ENCODE measurements at regions not wholly inside any gene's neighbourhood (a gene's known extent, or its start where the extent isn't known, plus 50 kb on each side); places are given as distances from the start of the nearest gene placed in this dataset.

DNA sequence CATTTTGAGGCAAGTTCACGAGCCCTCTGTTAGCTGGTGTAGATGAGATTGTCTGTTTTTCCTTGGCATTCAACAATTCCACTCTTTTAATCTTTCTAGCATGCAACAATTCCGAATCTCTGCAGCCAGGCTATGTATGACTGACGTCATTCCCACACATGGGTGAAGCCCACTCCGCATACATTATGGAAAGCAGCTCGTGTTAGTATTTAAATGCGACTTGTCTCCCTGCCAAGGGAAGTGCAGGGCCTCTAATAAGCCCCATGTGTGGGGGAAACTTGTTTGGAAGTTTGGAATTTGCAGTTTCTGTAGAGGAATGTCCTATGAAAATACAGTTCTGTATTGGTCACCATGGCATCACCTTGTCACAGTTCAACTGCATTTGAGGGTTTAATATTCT, 146.0 kb upstream of the FBXL7 start:
- ATAC-seq (no peak), DNase-seq (no peak)
- Histone ChIP-seq H3K36me3 (ENCODE audit: insufficient read depth in 1 of 2, low read depth in 1 of 2) (no peaks in the 10 kb centered on the region), H3K27me3 (ENCODE audit: insufficient read depth in 3 of 3, low read length in 2 of 3) (peaks cover 0 to 4% (median 0%) of the 10 kb centered on the region in 3 donors), H3K9me3 (no peaks in the 10 kb centered on the region), H3K4me1 (no peaks in the 10 kb centered on the region), H3K27ac (no peak overlapping the region), H3K4me3 (no peak overlapping the region)
- intact Hi-C loops (cut with DNase I) = no loop called here
- WGBS, 3 donors = 49 to 52% (median 51%) methylated on average over 6 of the region's 6 CpGs
- TF ChIP-seq, protein P1, sequence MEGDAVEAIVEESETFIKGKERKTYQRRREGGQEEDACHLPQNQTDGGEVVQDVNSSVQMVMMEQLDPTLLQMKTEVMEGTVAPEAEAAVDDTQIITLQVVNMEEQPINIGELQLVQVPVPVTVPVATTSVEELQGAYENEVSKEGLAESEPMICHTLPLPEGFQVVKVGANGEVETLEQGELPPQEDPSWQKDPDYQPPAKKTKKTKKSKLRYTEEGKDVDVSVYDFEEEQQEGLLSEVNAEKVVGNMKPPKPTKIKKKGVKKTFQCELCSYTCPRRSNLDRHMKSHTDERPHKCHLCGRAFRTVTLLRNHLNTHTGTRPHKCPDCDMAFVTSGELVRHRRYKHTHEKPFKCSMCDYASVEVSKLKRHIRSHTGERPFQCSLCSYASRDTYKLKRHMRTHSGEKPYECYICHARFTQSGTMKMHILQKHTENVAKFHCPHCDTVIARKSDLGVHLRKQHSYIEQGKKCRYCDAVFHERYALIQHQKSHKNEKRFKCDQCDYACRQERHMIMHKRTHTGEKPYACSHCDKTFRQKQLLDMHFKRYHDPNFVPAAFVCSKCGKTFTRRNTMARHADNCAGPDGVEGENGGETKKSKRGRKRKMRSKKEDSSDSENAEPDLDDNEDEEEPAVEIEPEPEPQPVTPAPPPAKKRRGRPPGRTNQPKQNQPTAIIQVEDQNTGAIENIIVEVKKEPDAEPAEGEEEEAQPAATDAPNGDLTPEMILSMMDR (IDR thresholded peaks at IDR 0.05) = no peak

DNA sequence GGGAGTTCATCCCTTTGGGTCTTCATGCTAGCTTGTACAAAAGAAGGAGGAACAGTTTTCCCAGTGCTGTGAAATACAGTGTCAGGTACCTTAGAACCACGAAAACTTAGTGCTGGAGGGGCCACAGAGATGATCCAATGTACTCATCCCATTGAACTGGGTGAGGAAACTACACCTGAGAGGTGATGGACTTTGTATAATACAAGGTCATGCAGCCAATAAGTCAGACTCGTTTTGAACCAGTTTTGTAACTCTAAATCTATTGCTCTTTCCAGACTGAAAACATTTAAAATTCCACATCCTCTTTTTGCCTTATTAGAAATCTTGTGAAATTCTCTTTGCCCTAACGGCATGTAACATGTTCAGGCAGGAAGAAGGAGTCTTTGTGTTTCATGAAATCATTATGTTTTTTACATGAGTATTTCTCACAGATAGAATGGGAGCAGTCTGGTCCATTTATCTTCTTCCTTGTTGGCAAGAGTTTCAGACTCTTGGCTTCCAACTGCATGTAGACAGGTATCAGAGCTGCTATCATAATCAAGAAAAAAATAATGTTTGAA, 146.8 kb upstream of the FBXL7 start:
- intact Hi-C loops (cut with DNase I) = no loop called here
- DNase-seq (no peak), ATAC-seq (no peak)
- no peaks in the 10 kb centered on the region for H3K4me1 ChIP-seq
- no peaks in the 10 kb centered on the region for H3K36me3 ChIP-seq (ENCODE audit: insufficient read depth in 1 of 2, low read depth in 1 of 2)
- 66 to 72% (median 71%) methylated on average over 3 of the region's 3 CpGs for WGBS, 3 donors
- H3K27me3 ChIP-seq (ENCODE audit: insufficient read depth in 3 of 3, low read length in 2 of 3) = peaks cover 0 to 4% (median 0%) of the 10 kb centered on the region in 3 donors
- H3K27ac ChIP-seq = no peak overlapping the region
- no peak overlapping the region for H3K4me3 ChIP-seq
- H3K9me3 ChIP-seq = no peaks in the 10 kb centered on the region
- TF ChIP-seq, protein P1 (IDR thresholded peaks at IDR 0.05) = no peak

DNA sequence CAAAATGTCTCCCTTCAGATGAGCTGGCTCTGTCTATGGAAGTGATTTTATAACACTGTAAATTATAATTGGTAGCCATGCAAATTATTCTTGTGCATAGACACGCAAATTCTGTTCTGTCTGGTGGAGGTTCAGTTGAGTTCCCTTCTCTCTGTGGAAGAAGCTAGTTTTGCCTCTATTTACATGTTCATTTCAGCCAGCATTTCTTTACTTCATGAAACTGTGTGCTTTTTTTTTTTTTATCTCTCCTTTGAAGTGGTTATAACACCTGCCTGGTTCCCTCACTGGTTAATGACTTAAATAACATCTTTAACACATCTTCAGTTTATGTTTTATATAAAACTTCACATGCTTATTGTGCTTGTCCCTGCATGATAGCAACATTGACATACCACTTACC, 149.4 kb upstream of the FBXL7 start:
- ATAC-seq (no peak), DNase-seq (no peak)
- TF ChIP-seq, protein P1 (IDR thresholded peaks at IDR 0.05) = no peak
- WGBS, 3 donors = 77 to 94% (median 80%) methylated on average over 1 of the region's 1 CpG
- no peaks in the 10 kb centered on the region for H3K9me3 ChIP-seq
- no peaks in the 10 kb centered on the region for H3K4me1 ChIP-seq
- H3K27me3 ChIP-seq (ENCODE audit: insufficient read depth in 3 of 3, low read length in 2 of 3) = peaks cover 0 to 4% (median 0%) of the 10 kb centered on the region in 3 donors
- intact Hi-C loops (cut with DNase I) = no loop called here
- no peaks in the 10 kb centered on the region for H3K36me3 ChIP-seq (ENCODE audit: insufficient read depth in 1 of 2, low read depth in 1 of 2)
- no peak overlapping the region for H3K4me3 ChIP-seq
- H3K27ac ChIP-seq = no peak overlapping the region

DNA sequence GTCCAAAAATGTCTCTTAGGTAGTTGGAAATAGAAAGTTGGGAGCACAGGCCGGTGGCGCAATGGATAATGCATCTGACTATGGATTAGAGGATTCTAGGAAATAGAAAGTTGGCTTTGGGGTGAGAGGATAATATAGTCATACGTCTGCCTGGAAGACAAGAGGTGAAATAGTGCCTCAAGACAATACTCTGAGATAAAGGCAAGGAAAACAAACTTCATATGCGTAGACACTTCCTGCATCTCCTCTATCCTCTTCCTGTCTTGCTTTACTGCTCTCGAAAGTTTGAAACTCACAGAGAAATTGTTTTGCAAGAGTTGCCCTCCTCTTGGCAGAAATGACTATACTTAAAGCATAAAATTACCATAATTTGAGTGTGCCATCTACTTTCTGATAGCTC, 153.2 kb upstream of the FBXL7 start:
- H3K27me3 ChIP-seq (ENCODE audit: insufficient read depth in 3 of 3, low read length in 2 of 3) = peaks cover 0 to 4% (median 0%) of the 10 kb centered on the region in 3 donors
- H3K4me1 ChIP-seq = no peaks in the 10 kb centered on the region
- no peaks in the 10 kb centered on the region for H3K36me3 ChIP-seq (ENCODE audit: insufficient read depth in 1 of 2, low read depth in 1 of 2)
- H3K4me3 ChIP-seq = no peak overlapping the region
- DNase-seq = no peak
- H3K27ac ChIP-seq = no peak overlapping the region
- no peak for ATAC-seq
- 70 to 78% (median 75%) methylated on average over 5 of the region's 5 CpGs for WGBS, 3 donors
- TF ChIP-seq, protein P1 (IDR thresholded peaks at IDR 0.05) = no peak
- no peaks in the 10 kb centered on the region for H3K9me3 ChIP-seq
- intact Hi-C loops (cut with DNase I) = no loop called here

DNA sequence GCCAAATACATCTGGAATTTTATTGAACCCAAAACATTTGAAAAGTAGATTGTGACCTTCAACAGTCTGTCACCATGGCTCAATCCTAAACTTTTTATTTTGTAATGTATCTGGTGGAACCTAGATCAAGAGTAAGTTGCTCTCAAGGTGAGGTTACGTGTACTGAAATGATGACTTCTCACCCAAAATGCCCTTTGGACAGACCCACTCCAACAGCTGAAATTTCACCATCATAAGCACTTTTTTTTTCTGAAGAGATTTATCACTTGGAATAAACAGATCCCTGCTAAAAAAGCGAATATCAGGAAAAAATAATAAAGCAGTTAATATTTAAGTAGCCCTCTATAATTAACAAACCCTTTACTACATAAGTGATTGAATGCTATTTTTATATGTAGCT, 155.0 kb upstream of the FBXL7 start:
- 79 to 94% (median 82%) methylated on average over 2 of the region's 2 CpGs for whole genome bisulfite sequencing, 3 donors
- intact Hi-C loops (cut with DNase I) = no loop called here
- H3K4me1 ChIP-seq = no peaks in the 10 kb centered on the region
- H3K27ac ChIP-seq = no peak overlapping the region
- H3K36me3 ChIP-seq (ENCODE audit: insufficient read depth in 1 of 2, low read depth in 1 of 2) = no peaks in the 10 kb centered on the region
- TF ChIP-seq, protein P1 (IDR thresholded peaks at IDR 0.05) = no peak
- peaks cover 0 to 4% (median 0%) of the 10 kb centered on the region in 3 donors for H3K27me3 ChIP-seq (ENCODE audit: insufficient read depth in 3 of 3, low read length in 2 of 3)
- no peaks in the 10 kb centered on the region for H3K9me3 ChIP-seq
- no peak overlapping the region for H3K4me3 ChIP-seq
- no peak for ATAC-seq
- no peak for DNase-seq
